KOPT-K1 (cell line): ENCODE measurements at regions not wholly inside any gene's neighbourhood (a gene's known extent, or its start where the extent isn't known, plus 50 kb on each side); places are given as distances from the start of the nearest gene placed in this dataset.

ENCODE experiments used
- H3K27ac ChIP-seq: fragments of 200-600 bp; sonication (generic); 2 replicates; pipeline ENCODE4 v1.5.1; 2016; ENCODE audit warnings: antibody characterized with exemption, mild to moderate bottlenecking, low read depth, low read length; ENCODE audit not compliant: poor library complexity, severe bottlenecking
- H3K36me3 ChIP-seq: fragments of 200-600 bp; sonication (generic); 2 replicates; pipeline ENCODE4 v1.5.1; 2017; ENCODE audit warnings: antibody characterized with exemption, mild to moderate bottlenecking, low read length, moderate library complexity; ENCODE audit not compliant: insufficient read depth
- H3K9me3 ChIP-seq: fragments of 200-600 bp; sonication (generic); 2 replicates; pipeline ENCODE4 v1.5.1; 2017; ENCODE audit warnings: antibody characterized with exemption, low read length, mild to moderate bottlenecking; ENCODE audit not compliant: insufficient read depth, poor library complexity, severe bottlenecking

DNA sequence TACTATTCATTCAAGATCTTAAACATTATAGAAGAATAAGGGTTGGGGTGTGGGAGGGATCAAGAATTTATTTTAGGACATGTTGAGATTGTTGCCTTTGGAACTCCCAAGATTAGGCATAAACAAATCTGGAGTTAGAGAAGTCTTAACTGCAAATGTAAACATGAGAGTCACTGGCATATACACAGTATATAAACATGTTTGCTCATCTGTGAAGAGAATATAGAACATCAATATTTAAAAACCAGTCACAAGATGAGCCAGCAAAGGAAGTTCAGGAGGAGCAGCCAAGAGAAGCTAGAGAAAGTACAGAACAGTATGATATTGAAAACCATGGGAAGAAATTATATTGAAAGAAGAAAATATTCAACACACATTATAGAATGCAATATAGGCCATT, 638.6 kb upstream of the SLC39A10 start:
- no peaks in the 10 kb centered on the region for H3K36me3 ChIP-seq
- H3K27ac ChIP-seq: no peak overlapping the region
- H3K9me3 ChIP-seq: no peaks in the 10 kb centered on the region

DNA sequence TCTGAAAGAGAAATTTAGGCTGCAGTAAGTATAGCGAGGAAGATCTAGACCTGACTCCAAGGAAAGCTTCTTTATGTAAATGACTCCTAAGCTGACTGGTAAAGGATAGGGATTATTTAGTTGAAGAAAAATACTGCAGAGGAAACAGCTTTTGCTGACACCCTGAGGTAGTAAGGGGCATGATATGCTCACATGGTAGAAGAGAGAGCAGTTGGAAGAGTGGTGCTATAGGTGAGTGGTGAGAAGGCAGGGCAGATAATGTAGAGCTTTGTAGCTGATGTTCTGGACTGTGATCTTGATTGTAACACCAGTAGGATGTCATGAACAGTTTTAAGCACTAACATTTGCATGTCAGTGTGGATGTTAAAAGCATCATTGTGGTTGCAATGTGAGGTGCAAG, 639.1 kb upstream of the SLC39A10 start:
- no peak overlapping the region for H3K27ac ChIP-seq
- H3K9me3 ChIP-seq: no peaks in the 10 kb centered on the region
- no peaks in the 10 kb centered on the region for H3K36me3 ChIP-seq

GRCh38 chr2:195016841-195017240, 640.2 kb upstream of the SLC39A10 start:
- H3K36me3 ChIP-seq: no peaks in the 10 kb centered on the region
- H3K9me3 ChIP-seq: no peaks in the 10 kb centered on the region
- no peak overlapping the region for H3K27ac ChIP-seq

GRCh38 chr2:195009202-195009601, 647.8 kb upstream of the SLC39A10 start:
- H3K9me3 ChIP-seq: no peaks in the 10 kb centered on the region
- H3K27ac ChIP-seq: no peak overlapping the region
- H3K36me3 ChIP-seq: no peaks in the 10 kb centered on the region

GRCh38 chr2:195006856-195007255, 650.2 kb upstream of the SLC39A10 start:
- Histone ChIP-seq H3K27ac (no peak overlapping the region), H3K9me3 (no peaks in the 10 kb centered on the region), H3K36me3 (no peaks in the 10 kb centered on the region)

- no peaks in the 10 kb centered on the region for H3K9me3 ChIP-seq
Measured at GRCh38 chr2:195003881-195004471, 653.0 kb upstream of the SLC39A10 start.

GRCh38 chr2:195001924-195002323, 655.1 kb upstream of the SLC39A10 start:
- Histone ChIP-seq H3K9me3 (no peaks in the 10 kb centered on the region), H3K27ac (no peak overlapping the region), H3K36me3 (no peaks in the 10 kb centered on the region)

More at GRCh38 chr2:195003881-195004471, 653.0 kb upstream of the SLC39A10 start:
- H3K36me3 ChIP-seq: no peaks in the 10 kb centered on the region
- H3K27ac ChIP-seq: no peak overlapping the region

- Histone ChIP-seq H3K9me3 (no peaks in the 10 kb centered on the region), H3K27ac (no peak overlapping the region), H3K36me3 (no peaks in the 10 kb centered on the region)
Measured at GRCh38 chr2:194999771-195000170, 657.3 kb upstream of the SLC39A10 start.

DNA sequence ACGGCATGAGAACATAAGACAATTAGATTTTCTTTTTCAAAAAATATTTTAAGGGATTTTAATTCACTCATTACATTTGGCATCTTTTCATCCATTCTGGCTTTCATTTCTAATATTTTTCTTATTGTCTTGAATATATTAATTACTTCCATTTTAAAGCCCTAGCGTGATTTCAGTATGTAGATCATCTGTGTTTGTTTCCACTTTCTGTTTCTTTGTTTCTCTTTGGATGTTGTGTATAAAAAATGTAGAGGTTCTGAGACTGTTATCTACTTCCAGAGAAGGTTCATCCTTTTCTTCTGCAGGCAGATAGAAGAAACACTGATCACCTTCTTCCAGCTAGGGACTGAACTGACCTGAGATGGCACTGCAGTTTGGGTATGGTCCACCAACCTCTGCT, 664.4 kb upstream of the SLC39A10 start:
- H3K27ac ChIP-seq: no peak overlapping the region
- no peaks in the 10 kb centered on the region for H3K9me3 ChIP-seq
- no peaks in the 10 kb centered on the region for H3K36me3 ChIP-seq

- Histone ChIP-seq H3K27ac (no peak overlapping the region), H3K9me3 (peaks cover 27% of the 10 kb centered on the region), H3K36me3 (no peaks in the 10 kb centered on the region)
Measured at GRCh38 chr2:194985258-194985657, 671.8 kb upstream of the SLC39A10 start.

- Histone ChIP-seq H3K27ac (no peak overlapping the region), H3K36me3 (no peaks in the 10 kb centered on the region), H3K9me3 (peaks cover 17% of the 10 kb centered on the region)
Measured at GRCh38 chr2:194962254-194962653, 694.8 kb upstream of the SLC39A10 start.

DNA sequence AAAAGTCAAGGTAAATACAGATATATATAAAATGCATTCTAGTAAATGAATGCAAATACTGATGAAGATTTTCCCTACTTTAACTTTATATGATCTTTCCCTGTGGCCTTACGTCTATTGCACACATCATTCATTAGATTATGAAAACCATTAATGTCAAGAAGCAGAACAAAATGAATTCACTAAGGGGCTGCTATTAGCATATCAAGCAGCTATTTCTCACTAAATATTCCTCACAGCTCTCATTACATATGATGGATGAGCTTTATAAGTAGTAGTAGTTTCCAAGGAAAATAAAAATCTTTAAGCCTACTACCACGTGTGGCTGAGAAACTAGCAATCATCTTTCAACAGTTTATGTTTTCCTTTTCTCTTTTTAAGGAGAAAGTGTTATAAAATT, 702.8 kb upstream of the SLC39A10 start:
- H3K27ac ChIP-seq: no peak overlapping the region
- no peaks in the 10 kb centered on the region for H3K9me3 ChIP-seq
- H3K36me3 ChIP-seq: no peaks in the 10 kb centered on the region

- no peaks in the 10 kb centered on the region for H3K36me3 ChIP-seq
- H3K27ac ChIP-seq: no peak overlapping the region
- H3K9me3 ChIP-seq: no peaks in the 10 kb centered on the region
Measured at GRCh38 chr2:194946826-194947225, 710.2 kb upstream of the SLC39A10 start.

DNA sequence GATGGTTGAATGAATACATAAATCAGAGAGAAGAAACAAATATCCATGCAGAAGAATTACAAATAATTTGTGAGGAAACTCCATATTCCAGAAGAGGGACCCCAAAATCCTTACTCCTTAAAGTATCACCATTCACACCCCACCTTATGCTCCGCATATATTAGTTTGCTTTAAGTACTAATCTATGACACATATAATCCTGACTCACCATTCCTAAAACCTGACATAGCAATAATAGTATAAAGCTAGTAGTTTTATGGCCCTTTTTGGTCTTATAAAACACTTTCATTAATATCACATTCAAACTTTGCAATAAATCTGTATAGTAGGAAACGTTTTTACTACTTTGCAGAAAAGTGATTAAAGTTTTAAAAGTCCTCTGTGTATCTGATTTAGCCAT, 719.0 kb upstream of the SLC39A10 start:
- H3K27ac ChIP-seq: no peak overlapping the region
- no peaks in the 10 kb centered on the region for H3K9me3 ChIP-seq
- no peaks in the 10 kb centered on the region for H3K36me3 ChIP-seq

DNA sequence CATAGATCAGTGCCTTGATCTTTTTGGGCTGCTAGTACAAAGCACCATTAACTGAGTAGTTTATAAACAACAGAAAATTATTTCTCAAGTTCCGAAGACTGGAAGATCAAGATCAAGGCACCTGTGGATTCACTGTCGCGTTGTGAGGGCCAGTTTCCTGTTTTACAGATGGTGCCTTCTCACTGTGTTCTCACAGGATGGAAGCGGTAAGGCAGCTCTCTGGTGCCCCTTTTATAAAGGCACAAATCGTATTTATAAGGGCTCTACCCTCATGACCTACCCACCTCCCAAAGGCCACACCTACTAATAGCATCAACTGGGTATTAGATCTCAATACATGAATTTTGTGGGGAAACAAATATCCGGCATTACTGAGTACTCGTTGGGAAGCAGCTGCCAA, 729.5 kb upstream of the SLC39A10 start:
- Histone ChIP-seq H3K9me3 (no peaks in the 10 kb centered on the region), H3K27ac (no peak overlapping the region), H3K36me3 (no peaks in the 10 kb centered on the region)

- H3K36me3 ChIP-seq: no peaks in the 10 kb centered on the region
- no peak overlapping the region for H3K27ac ChIP-seq
- no peaks in the 10 kb centered on the region for H3K9me3 ChIP-seq
Measured at GRCh38 chr2:194926873-194927272, 730.2 kb upstream of the SLC39A10 start.
